ENCODE measurements at regions not wholly inside any gene's neighbourhood (a gene's known extent, or its start where the extent isn't known, plus 50 kb on each side); places are given as distances from the start of the nearest gene placed in this dataset.
"Not testable (repeated sequence)": the region's sequence is repeated elsewhere in the genome, so short reads cannot be mapped to it uniquely, and the experiment has no call there.

DNA sequence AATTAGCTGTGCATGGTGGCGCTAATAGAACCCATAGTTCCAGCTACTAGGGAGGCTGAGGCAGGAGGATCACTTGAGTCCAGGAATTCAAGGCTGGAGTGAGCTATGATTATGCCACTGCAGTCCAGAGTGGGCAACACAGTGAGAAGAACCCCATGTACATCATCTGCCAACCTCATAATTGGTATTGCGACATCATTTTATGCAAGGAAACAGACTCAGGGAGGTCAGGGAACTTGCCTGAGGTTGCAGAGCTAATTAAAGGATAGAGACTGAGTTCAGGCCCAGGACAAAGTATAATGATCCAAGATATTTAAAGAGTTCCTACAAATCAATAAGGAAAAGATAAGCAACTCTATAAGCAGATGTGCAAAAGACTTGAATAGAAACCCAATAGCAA, 178.1 kb upstream of the TUBA3C start:
- TF ChIP-seq, protein P1, sequence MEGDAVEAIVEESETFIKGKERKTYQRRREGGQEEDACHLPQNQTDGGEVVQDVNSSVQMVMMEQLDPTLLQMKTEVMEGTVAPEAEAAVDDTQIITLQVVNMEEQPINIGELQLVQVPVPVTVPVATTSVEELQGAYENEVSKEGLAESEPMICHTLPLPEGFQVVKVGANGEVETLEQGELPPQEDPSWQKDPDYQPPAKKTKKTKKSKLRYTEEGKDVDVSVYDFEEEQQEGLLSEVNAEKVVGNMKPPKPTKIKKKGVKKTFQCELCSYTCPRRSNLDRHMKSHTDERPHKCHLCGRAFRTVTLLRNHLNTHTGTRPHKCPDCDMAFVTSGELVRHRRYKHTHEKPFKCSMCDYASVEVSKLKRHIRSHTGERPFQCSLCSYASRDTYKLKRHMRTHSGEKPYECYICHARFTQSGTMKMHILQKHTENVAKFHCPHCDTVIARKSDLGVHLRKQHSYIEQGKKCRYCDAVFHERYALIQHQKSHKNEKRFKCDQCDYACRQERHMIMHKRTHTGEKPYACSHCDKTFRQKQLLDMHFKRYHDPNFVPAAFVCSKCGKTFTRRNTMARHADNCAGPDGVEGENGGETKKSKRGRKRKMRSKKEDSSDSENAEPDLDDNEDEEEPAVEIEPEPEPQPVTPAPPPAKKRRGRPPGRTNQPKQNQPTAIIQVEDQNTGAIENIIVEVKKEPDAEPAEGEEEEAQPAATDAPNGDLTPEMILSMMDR (IDR thresholded peaks at IDR 0.05; ENCODE audit: low read length): not testable (repeated sequence)
- TF ChIP-seq EZH2 (optimal IDR thresholded peaks at IDR 0.05; ENCODE audit: low read depth, low read length); EZH2phosphoT487 (IDR thresholded peaks at IDR 0.05; ENCODE audit: low read length): not testable (repeated sequence)
